ENCODE measurements at regions not wholly inside any gene's neighbourhood (a gene's known extent, or its start where the extent isn't known, plus 50 kb on each side); places are given as distances from the start of the nearest gene placed in this dataset.

- no peak for DNase-seq (ENCODE audit: low read depth, low spot score)
- ChIA-PET CTCF (no interaction called here), POLR2A (no interaction called here)
- H3K27me3 ChIP-seq (ENCODE audit: control insufficient read depth, insufficient read depth, low read length), result peaks cover 2% of the 10 kb centered on the region
- no peaks in the 10 kb centered on the region for H3K9me3 ChIP-seq (ENCODE audit: control insufficient read depth, insufficient read depth, low read depth, low read length)
- H3K4me1 ChIP-seq (ENCODE audit: control insufficient read depth, insufficient read depth, low read length), result no peaks in the 10 kb centered on the region
- TF ChIP-seq POLR2AphosphoS5 (IDR thresholded peaks at IDR 0.05; ENCODE audit: low read depth, low read length), result no peak
- no peak for TF ChIP-seq TCF7L2 (IDR thresholded peaks at IDR 0.05; ENCODE audit: low read depth, low read length)
- TF ChIP-seq, protein P1, sequence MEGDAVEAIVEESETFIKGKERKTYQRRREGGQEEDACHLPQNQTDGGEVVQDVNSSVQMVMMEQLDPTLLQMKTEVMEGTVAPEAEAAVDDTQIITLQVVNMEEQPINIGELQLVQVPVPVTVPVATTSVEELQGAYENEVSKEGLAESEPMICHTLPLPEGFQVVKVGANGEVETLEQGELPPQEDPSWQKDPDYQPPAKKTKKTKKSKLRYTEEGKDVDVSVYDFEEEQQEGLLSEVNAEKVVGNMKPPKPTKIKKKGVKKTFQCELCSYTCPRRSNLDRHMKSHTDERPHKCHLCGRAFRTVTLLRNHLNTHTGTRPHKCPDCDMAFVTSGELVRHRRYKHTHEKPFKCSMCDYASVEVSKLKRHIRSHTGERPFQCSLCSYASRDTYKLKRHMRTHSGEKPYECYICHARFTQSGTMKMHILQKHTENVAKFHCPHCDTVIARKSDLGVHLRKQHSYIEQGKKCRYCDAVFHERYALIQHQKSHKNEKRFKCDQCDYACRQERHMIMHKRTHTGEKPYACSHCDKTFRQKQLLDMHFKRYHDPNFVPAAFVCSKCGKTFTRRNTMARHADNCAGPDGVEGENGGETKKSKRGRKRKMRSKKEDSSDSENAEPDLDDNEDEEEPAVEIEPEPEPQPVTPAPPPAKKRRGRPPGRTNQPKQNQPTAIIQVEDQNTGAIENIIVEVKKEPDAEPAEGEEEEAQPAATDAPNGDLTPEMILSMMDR (IDR thresholded peaks at IDR 0.05), result no peak
- no peak for TF ChIP-seq SIN3A (IDR thresholded peaks at IDR 0.05; ENCODE audit: borderline replicate concordance, insufficient read depth, low read depth, low read length)
- TF ChIP-seq, protein P2, sequence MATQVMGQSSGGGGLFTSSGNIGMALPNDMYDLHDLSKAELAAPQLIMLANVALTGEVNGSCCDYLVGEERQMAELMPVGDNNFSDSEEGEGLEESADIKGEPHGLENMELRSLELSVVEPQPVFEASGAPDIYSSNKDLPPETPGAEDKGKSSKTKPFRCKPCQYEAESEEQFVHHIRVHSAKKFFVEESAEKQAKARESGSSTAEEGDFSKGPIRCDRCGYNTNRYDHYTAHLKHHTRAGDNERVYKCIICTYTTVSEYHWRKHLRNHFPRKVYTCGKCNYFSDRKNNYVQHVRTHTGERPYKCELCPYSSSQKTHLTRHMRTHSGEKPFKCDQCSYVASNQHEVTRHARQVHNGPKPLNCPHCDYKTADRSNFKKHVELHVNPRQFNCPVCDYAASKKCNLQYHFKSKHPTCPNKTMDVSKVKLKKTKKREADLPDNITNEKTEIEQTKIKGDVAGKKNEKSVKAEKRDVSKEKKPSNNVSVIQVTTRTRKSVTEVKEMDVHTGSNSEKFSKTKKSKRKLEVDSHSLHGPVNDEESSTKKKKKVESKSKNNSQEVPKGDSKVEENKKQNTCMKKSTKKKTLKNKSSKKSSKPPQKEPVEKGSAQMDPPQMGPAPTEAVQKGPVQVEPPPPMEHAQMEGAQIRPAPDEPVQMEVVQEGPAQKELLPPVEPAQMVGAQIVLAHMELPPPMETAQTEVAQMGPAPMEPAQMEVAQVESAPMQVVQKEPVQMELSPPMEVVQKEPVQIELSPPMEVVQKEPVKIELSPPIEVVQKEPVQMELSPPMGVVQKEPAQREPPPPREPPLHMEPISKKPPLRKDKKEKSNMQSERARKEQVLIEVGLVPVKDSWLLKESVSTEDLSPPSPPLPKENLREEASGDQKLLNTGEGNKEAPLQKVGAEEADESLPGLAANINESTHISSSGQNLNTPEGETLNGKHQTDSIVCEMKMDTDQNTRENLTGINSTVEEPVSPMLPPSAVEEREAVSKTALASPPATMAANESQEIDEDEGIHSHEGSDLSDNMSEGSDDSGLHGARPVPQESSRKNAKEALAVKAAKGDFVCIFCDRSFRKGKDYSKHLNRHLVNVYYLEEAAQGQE (IDR thresholded peaks at IDR 0.05; ENCODE audit: insufficient read depth in 1 of 2, low read depth in 2 of 2, low read length in 1 of 2), result no peak
- in situ Hi-C loops (cut with HindIII; ENCODE audit: low pct_unique_long_range_greater_than_20kb, low sequenced_read_pairs) (no loop called here), intact Hi-C loops (cut with micrococcal nuclease; ENCODE audit: unreplicated experiment) (no loop called here)
- H3K27ac ChIP-seq (ENCODE audit: low read length), result no peak overlapping the region
- H3K4me3 ChIP-seq (ENCODE audit: low read depth in 2 of 2, low read length in 2 of 2), result no peak overlapping the region
- BruUV-seq (replicated peaks), result no TSS peak
- H3K36me3 ChIP-seq (ENCODE audit: control insufficient read depth, insufficient read depth, low read length), result no peaks in the 10 kb centered on the region
- ATAC-seq, result no peak
Measured at GRCh38 chr16:86307514-86307903, 202.8 kb upstream of the FOXF1 start.

DNA sequence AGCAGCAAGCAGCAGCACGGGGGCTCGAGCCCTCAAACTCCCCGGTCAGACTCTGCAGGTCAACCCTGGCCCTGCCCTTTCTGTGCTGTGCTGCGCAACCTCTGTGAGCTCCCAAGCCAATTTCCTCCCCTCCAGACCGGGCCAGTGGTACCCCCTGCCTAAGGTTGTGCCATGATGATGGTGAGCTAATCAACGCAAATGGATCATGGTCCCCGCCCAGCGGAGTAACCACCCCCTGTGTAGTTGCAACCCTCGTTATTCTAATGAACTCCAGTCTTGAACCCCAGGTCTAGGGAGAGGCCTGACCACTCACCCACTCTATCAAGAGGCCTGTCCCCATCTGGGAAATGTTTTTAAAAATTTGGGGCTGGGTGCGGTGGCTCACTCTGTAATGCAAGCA is 201.8 kb upstream of the FOXF1 start:
- Histone ChIP-seq H3K36me3 (ENCODE audit: control insufficient read depth, insufficient read depth, low read length) (no peaks in the 10 kb centered on the region), H3K4me3 (ENCODE audit: low read depth in 2 of 2, low read length in 2 of 2) (no peak overlapping the region), H3K4me1 (ENCODE audit: control insufficient read depth, insufficient read depth, low read length) (no peaks in the 10 kb centered on the region), H3K9me3 (ENCODE audit: control insufficient read depth, insufficient read depth, low read depth, low read length) (no peaks in the 10 kb centered on the region), H3K27me3 (ENCODE audit: control insufficient read depth, insufficient read depth, low read length) (peaks cover 2% of the 10 kb centered on the region), H3K27ac (ENCODE audit: low read length) (no peak overlapping the region)
- ChIA-PET POLR2A (no interaction called here), CTCF (no interaction called here)
- ATAC-seq, result no peak
- no peak for TF ChIP-seq POLR2AphosphoS5 (IDR thresholded peaks at IDR 0.05; ENCODE audit: low read depth, low read length)
- TF ChIP-seq, protein P1 (IDR thresholded peaks at IDR 0.05), result no peak
- TF ChIP-seq, protein P2 (IDR thresholded peaks at IDR 0.05; ENCODE audit: insufficient read depth in 1 of 2, low read depth in 2 of 2, low read length in 1 of 2), result no peak
- TF ChIP-seq SIN3A (IDR thresholded peaks at IDR 0.05; ENCODE audit: borderline replicate concordance, insufficient read depth, low read depth, low read length), result no peak
- no peak for TF ChIP-seq TCF7L2 (IDR thresholded peaks at IDR 0.05; ENCODE audit: low read depth, low read length)
- intact Hi-C loops (cut with micrococcal nuclease; ENCODE audit: unreplicated experiment), result no loop called here
- no peak for DNase-seq (ENCODE audit: low read depth, low spot score)
- BruUV-seq (replicated peaks), result no TSS peak
- in situ Hi-C loops (cut with HindIII; ENCODE audit: low pct_unique_long_range_greater_than_20kb, low sequenced_read_pairs), result no loop called here

All from Panc1 (cell line).